IMR-90 (cell line): ENCODE measurements at regions not wholly inside any gene's neighbourhood (a gene's known extent, or its start where the extent isn't known, plus 50 kb on each side); places are given as distances from the start of the nearest gene placed in this dataset.

ENCODE experiments used
- ATAC-seq: fragments of 200-7000 bp; cut with Tn5 transposase; 2 replicates; pipeline ENCODE4 v1.9.1; 2020; ENCODE audit warnings: low read depth, mild to moderate bottlenecking, moderate library complexity
- BruUV-seq: library from RNA; stranded (reverse); fragments of 400-500 nt; replicated peaks from 2 replicates; lab custom pipeline; 2021; lab: Mats Ljungman, UMichigan
- CTCF ChIA-PET: fragments of 300-600 bp; formaldehyde crosslinking; extraction: SDS; loops from one replicate; lab custom pipeline; 2021; ENCODE audit warnings: antibody characterized with exemption; lab: Yijun Ruan, JAX
- POLR2A ChIA-PET: fragments of 300-600 bp; sonication (Branson Sonifier 250); formaldehyde crosslinking; loops from one replicate; lab custom pipeline; 2022; ENCODE audit warnings: antibody characterized with exemption; ENCODE audit not compliant: unreplicated experiment; lab: Charles Lee
- DNase-seq: peaks from one replicate; pipeline ENCODE4 v3.0.0; 2013
- H2AFZ ChIP-seq: replicated peaks from 2 replicates; pipeline ENCODE3; 2013; ENCODE audit warnings: low read length, mild to moderate bottlenecking; ENCODE audit not compliant: poor library complexity
- H2AK5ac ChIP-seq: 2 replicates; pipeline ENCODE4 v1.6.1; 2013; ENCODE audit warnings: low read depth, low read length, inconsistent platforms
- H2AK9ac ChIP-seq: replicated peaks from 2 replicates; pipeline ENCODE3; 2013; ENCODE audit warnings: mild to moderate bottlenecking, low read depth, low read length, moderate library complexity; ENCODE audit not compliant: poor library complexity
- H2BK120ac ChIP-seq: 2 replicates; pipeline ENCODE4 v1.6.1; 2013; ENCODE audit warnings: low read depth, low read length, inconsistent platforms
- H2BK15ac ChIP-seq: 3 replicates; pipeline ENCODE4 v1.6.1; 2013; ENCODE audit warnings: low read depth, low read length, inconsistent platforms
- H2BK20ac ChIP-seq: 2 replicates; pipeline ENCODE4 v1.6.1; 2013; ENCODE audit warnings: low read depth, mild to moderate bottlenecking, inconsistent platforms, low read length, moderate library complexity
- H2BK5ac ChIP-seq: 2 replicates; pipeline ENCODE4 v1.6.1; 2013; ENCODE audit warnings: mild to moderate bottlenecking, low read depth, low read length, inconsistent platforms; ENCODE audit not compliant: poor library complexity, severe bottlenecking
- H3K14ac ChIP-seq: replicated peaks from 2 replicates; pipeline ENCODE4 v1.6.1; 2013; ENCODE audit warnings: low read depth, low read length, inconsistent platforms
- H3K18ac ChIP-seq: 2 replicates; pipeline ENCODE4 v1.6.1; 2013; ENCODE audit warnings: low read depth, low read length, control low read depth
- H3K23ac ChIP-seq: 2 replicates; pipeline ENCODE4 v1.6.1; 2013; ENCODE audit warnings: low read depth, low read length, inconsistent platforms
- H3K27ac ChIP-seq: 2 replicates; pipeline ENCODE4 v1.5.1; 2013; ENCODE audit warnings: mild to moderate bottlenecking, control low read depth, low read length; ENCODE audit not compliant: insufficient read depth
- H3K27me3 ChIP-seq: 2 replicates; pipeline ENCODE4 v1.6.1; 2013; ENCODE audit warnings: low read length; ENCODE audit not compliant: control insufficient read depth, insufficient read depth
- H3K36me3 ChIP-seq: 2 replicates; pipeline ENCODE4 v1.6.1; 2013; ENCODE audit warnings: low read length, mixed read lengths; ENCODE audit not compliant: control insufficient read depth, insufficient read depth
- H3K4ac ChIP-seq: 2 replicates; pipeline ENCODE4 v1.6.1; 2013; ENCODE audit warnings: low read depth, low read length, inconsistent platforms
- H3K4me1 ChIP-seq: 2 replicates; pipeline ENCODE4 v1.6.1; 2013; ENCODE audit warnings: low read length, mixed read lengths; ENCODE audit not compliant: control insufficient read depth, insufficient read depth
- H3K4me2 ChIP-seq: 2 replicates; pipeline ENCODE4 v1.6.1; 2013; ENCODE audit warnings: low read depth, mild to moderate bottlenecking, control low read depth, low read length, moderate library complexity
- H3K4me3 ChIP-seq: 2 replicates; pipeline ENCODE4 v1.5.1; 2013; ENCODE audit warnings: low read depth, mild to moderate bottlenecking, control low read depth, low read length, moderate library complexity; ENCODE audit not compliant: insufficient read depth
- H3K56ac ChIP-seq: 2 replicates; pipeline ENCODE4 v1.6.1; 2013; ENCODE audit warnings: low read length, inconsistent platforms; ENCODE audit not compliant: insufficient read depth; ENCODE audit errors: extremely low read depth
- H3K79me1 ChIP-seq, 2 experiments: 2 replicates each; pipeline ENCODE4 v1.6.1; 2013; ENCODE audit warnings: low read length in 2 of 2, inconsistent platforms in 1 of 2, low read depth in 1 of 2
- H3K9ac ChIP-seq: 2 replicates; pipeline ENCODE4 v1.6.1; 2013; ENCODE audit warnings: low read depth, low read length, control low read depth
- H3K9me1 ChIP-seq: 2 replicates; pipeline ENCODE4 v1.6.1; 2013; ENCODE audit warnings: low read length, inconsistent platforms; ENCODE audit not compliant: insufficient read depth
- H3K9me3 ChIP-seq: 2 replicates; pipeline ENCODE4 v1.6.1; 2013; ENCODE audit warnings: low read length; ENCODE audit not compliant: control insufficient read depth, insufficient read depth
- H4K20me1 ChIP-seq: 2 replicates; pipeline ENCODE4 v1.6.1; 2013; ENCODE audit warnings: low read length, inconsistent platforms; ENCODE audit not compliant: insufficient read depth
- H4K5ac ChIP-seq: 2 replicates; pipeline ENCODE4 v1.6.1; 2013; ENCODE audit warnings: mild to moderate bottlenecking, low read depth, low read length, control low read depth
- H4K8ac ChIP-seq, 2 experiments: 2 replicates each; pipeline ENCODE4 v1.6.1; 2013; ENCODE audit warnings: low read depth in 2 of 2, low read length in 2 of 2, control low read depth in 1 of 2, inconsistent platforms in 1 of 2
- H4K91ac ChIP-seq: 2 replicates; pipeline ENCODE4 v1.6.1; 2013; ENCODE audit warnings: low read depth, low read length, inconsistent platforms; ENCODE audit not compliant: insufficient read depth
- BHLHE40 ChIP-seq: fragments of 150-350 bp; IDR thresholded peaks from 2 replicates; pipeline ENCODE4 v1.6.1; 2016; ENCODE audit warnings: mild to moderate bottlenecking, low read depth, low read length
- CHD1 ChIP-seq: IDR thresholded peaks from 2 replicates; pipeline ENCODE4 v1.6.1; 2012; ENCODE audit warnings: low read depth, low read length, improper control_type of control experiment
- CTCF ChIP-seq: conservative IDR thresholded peaks from 2 replicates; pipeline ENCODE4 v1.5.1; 2012; ENCODE audit warnings: mild to moderate bottlenecking, low read depth, low read length, improper control_type of control experiment
- MAFK ChIP-seq: IDR thresholded peaks from 2 replicates; pipeline ENCODE4 v1.6.1; 2012; ENCODE audit warnings: low read depth, low read length, improper control_type of control experiment
- RCOR1 ChIP-seq: IDR thresholded peaks from 2 replicates; pipeline ENCODE4 v1.6.1; 2012; ENCODE audit warnings: mild to moderate bottlenecking, low read length, improper control_type of control experiment; ENCODE audit not compliant: insufficient replicate concordance
- WGBS, 2 experiments: methylation state at CpG; one replicate each; pipeline versions ENCODE4 v1.1.5 to v1.1.7; 2013; ENCODE audit warnings: missing lambda C conversion rate in 2 of 2; ENCODE audit not compliant: insufficient read length in 1 of 2; ENCODE audit errors: extremely low coverage in 2 of 2; 5-methylcytosine and 5-hydroxymethylcytosine counted together
- dilution Hi-C: fragments of 300-500 bp; cut with HindIII; formaldehyde crosslinking; loops from one replicate; pipeline ENCODE4 v1.14.3; 2018; ENCODE audit warnings: low sequenced_read_pairs; ENCODE audit not compliant: unreplicated experiment
- in situ Hi-C: fragments of 300-500 bp; cut with MboI; formaldehyde crosslinking; loops from 3 replicates; pipeline ENCODE4 v1.14.3; 2019; ENCODE audit warnings: low sequenced_read_pairs, inconsistent platforms, mixed read lengths
- intact Hi-C: fragments of 100-400 bp; cut with micrococcal nuclease; formaldehyde crosslinking; loops from 2 replicates; pipeline ENCODE4 v1.10.0; 2022
- TF ChIP-seq, protein P1 (sequence below): fragments of 150-350 bp; IDR thresholded peaks from 2 replicates; pipeline ENCODE4 v1.6.1; 2017; ENCODE audit warnings: mild to moderate bottlenecking, antibody characterized with exemption, low read length, low read depth

- Histone ChIP-seq H4K20me1 (no peaks in the 10 kb centered on the region), H3K9me3 (no peaks in the 10 kb centered on the region), H3K4me3 (no peak overlapping the region), H3K27me3 (no peaks in the 10 kb centered on the region), H2BK5ac (no peak overlapping the region), H3K14ac (no peak overlapping the region), H3K56ac (no peak overlapping the region), H3K36me3 (no peaks in the 10 kb centered on the region), H3K9me1 (no peaks in the 10 kb centered on the region), H2AFZ (no peak overlapping the region), H2AK5ac (no peak overlapping the region), H3K27ac (no peak overlapping the region), H3K23ac (no peak overlapping the region), H3K79me1 (no peaks in the 10 kb centered on the region), H3K4ac (no peak overlapping the region), H3K18ac (no peak overlapping the region), H3K4me1 (no peaks in the 10 kb centered on the region), H2BK20ac (no peak overlapping the region), H4K5ac (no peak overlapping the region), H4K91ac (no peak overlapping the region), H3K4me2 (no peak overlapping the region), H4K8ac (no peak overlapping the region), H2BK120ac (no peak overlapping the region), H2AK9ac (no peak overlapping the region), H3K9ac (no peak overlapping the region), H2BK15ac (no peak overlapping the region)
- CTCF ChIA-PET = no interaction called here
- WGBS, 2 experiments = no CpG with 5 or more reads among the region's 4 CpGs
- ATAC-seq (no peak), DNase-seq (no peak)
- intact Hi-C loops (no loop called here), in situ Hi-C loops (no loop called here), dilution Hi-C loops (no loop called here)
- TF ChIP-seq MAFK (no peak), RCOR1 (no peak), CHD1 (no peak), BHLHE40 (no peak), CTCF (no peak)
- TF ChIP-seq, protein P1, sequence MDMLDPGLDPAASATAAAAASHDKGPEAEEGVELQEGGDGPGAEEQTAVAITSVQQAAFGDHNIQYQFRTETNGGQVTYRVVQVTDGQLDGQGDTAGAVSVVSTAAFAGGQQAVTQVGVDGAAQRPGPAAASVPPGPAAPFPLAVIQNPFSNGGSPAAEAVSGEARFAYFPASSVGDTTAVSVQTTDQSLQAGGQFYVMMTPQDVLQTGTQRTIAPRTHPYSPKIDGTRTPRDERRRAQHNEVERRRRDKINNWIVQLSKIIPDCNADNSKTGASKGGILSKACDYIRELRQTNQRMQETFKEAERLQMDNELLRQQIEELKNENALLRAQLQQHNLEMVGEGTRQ = no peak
- POLR2A ChIA-PET = no interaction called here
- no TSS peak for BruUV-seq
Observed at GRCh38 chr2:147133286-147133908, 711.4 kb upstream of the ACVR2A start.
